HG02973 (cell line): ENCODE measurements at regions not wholly inside any gene's neighbourhood (a gene's known extent, or its start where the extent isn't known, plus 50 kb on each side); places are given as distances from the start of the nearest gene placed in this dataset.
"Not testable (repeated sequence)": the region's sequence is repeated elsewhere in the genome, so short reads cannot be mapped to it uniquely, and the experiment has no call there.

Experiments used
- ATAC-seq: cut with Tn5 transposase; IDR thresholded peaks from one replicate; pipeline ENCODE4 v1.9.1; 2021; ENCODE audit warnings: moderate library complexity; ENCODE audit not compliant: unreplicated experiment

GRCh38 chr5:17364987-17365810 is 132.8 kb upstream of the TAF11L2 start:
- ATAC-seq = no peak

GRCh38 chr5:17365811-17366138 is 132.3 kb upstream of the TAF11L2 start:
- no peak for ATAC-seq

GRCh38 chr5:17367256-17367840 is 130.7 kb upstream of the TAF11L2 start:
- ATAC-seq = no peak

- ATAC-seq = no peak
Observed at GRCh38 chr5:17370651-17371050, 127.4 kb upstream of the TAF11L2 start.

GRCh38 chr5:17373406-17373805 is 124.6 kb upstream of the TAF11L2 start:
- ATAC-seq = no peak

DNA sequence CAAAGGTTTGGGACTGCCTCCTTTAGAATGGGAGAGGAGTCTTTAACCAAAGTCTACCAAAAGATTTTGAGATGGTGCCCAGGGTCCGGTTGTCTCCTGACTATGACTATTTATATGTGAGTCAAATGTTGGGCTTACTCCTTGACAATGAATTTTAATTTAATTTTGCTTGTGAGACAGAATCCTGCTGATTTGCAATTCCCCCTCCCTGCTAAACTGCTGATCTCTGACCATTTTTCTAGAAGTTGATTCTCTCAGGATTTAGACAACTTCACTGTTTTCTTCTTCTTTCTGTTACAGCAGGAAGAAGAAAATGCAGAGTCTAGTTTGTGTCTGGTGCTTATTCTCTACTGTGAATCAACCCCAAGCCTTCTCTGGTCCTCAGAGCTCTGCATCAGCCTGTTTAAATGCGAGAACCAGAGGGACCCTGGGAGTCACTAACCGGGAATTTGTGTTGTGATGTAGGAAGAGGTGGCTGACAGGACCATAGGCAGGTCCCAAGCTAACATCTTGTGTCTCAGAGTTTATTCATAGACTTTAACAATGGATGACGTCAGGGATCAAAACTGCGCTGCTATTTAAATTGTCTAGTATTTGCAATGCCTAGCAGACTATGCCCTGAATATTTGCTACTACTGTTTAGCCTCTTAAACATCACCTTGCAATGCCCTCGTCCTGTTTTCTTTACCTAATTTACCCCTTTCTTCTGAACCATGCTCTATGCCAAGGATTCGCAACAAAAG is 124.0 kb upstream of the TAF11L2 start:
- ATAC-seq = no peak

- ATAC-seq = no peak
Observed at GRCh38 chr5:17374973-17375742, 122.9 kb upstream of the TAF11L2 start.

DNA sequence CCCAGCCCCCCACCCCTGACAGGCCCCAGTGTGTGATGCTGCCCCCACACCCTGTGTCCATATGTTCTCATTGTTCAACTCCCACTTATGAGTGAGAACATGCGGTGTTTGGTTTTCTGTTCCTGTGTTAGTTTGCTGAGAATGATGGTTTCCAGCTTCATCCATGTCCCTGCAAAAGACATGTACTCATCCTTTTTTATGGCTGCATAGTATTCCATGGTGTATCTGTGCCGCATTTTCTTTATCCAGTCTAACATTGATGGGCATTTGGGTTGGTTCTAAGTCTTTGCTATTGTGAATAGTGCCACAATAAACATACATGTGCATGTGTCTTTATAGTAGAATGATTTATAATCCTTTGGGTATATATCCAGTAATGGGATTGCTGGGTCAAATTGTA is 122.1 kb upstream of the TAF11L2 start:
- ATAC-seq = not testable (repeated sequence)

DNA sequence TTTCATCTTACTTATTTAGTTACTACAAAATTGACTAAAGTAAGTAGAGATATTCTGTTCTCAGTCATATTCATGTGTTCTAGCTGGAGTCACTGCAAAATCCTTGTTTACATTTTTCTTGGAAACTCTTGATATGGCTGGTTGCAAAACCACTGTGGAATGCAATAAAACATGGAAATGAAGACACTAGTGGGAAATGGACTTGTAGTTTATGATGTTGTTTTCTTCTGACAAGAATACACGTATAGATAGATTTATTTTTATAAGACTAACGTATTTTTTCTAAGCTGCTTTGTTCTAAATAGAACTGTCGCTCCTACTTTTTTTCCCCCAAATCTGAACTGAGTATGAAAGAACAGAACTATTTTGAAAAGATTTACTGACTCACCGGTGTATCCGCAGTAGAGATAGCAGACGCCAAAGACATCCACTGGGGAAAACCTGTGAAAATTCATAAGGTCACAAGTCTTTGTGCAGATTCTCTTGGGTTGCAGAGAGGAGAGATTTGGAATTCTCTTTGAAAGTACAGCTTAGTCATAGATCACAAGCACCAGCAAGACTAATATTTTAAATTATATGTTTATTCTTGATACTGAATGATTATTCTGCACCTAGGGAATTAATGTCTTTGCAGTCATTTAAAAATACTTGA is 119.6 kb upstream of the TAF11L2 start:
- no peak for ATAC-seq

GRCh38 chr5:17379100-17379951 is 118.7 kb upstream of the TAF11L2 start:
- no peak for ATAC-seq

- ATAC-seq = no peak
Observed at GRCh38 chr5:17381932-17382331, 116.1 kb upstream of the TAF11L2 start.

- ATAC-seq = no peak
Observed at GRCh38 chr5:17383526-17383925, 114.5 kb upstream of the TAF11L2 start.

DNA sequence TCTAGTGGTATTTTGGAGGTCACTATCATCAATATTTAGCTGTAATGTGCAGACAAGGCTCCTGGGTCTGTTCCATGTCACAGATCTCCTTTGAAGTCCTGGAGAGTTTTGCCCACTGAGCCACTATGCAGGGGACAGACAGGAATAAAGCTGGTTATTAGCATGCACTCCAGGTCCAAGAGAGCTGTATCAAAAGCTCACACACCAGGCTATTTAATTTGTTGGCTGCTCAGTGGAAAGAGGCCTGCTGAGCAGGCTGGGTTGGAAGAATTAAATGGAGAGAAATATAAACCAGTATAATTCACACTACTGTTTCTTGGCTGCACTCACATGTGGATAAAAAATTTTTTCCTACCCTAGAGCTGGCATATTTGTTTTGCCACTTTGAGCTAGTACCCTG is 113.8 kb upstream of the TAF11L2 start:
- no peak for ATAC-seq

DNA sequence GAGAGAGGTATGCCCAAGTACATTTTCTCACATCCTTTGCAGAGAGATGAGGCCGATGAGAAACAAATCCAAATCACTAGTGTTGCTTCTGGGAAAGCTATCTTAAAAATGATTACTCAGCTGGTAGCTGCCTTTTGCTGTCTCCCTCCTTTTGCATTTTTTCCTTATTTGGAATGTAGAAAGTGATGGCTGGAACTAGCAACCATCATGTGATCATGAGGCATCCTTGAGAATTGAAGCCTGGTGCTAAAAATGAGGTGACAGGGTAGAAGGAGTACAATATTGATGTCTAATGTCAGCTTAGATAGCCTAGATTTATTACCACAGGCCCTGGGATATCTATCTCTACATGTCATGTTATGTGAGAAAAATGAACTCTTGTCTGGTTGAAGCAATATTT is 109.3 kb upstream of the TAF11L2 start:
- ATAC-seq = no peak

GRCh38 chr5:17394086-17394485 is 103.9 kb upstream of the TAF11L2 start:
- no peak for ATAC-seq

GRCh38 chr5:17395106-17395880 is 102.7 kb upstream of the TAF11L2 start:
- no peak for ATAC-seq

GRCh38 chr5:17396247-17396646 is 101.8 kb upstream of the TAF11L2 start:
- no peak for ATAC-seq

DNA sequence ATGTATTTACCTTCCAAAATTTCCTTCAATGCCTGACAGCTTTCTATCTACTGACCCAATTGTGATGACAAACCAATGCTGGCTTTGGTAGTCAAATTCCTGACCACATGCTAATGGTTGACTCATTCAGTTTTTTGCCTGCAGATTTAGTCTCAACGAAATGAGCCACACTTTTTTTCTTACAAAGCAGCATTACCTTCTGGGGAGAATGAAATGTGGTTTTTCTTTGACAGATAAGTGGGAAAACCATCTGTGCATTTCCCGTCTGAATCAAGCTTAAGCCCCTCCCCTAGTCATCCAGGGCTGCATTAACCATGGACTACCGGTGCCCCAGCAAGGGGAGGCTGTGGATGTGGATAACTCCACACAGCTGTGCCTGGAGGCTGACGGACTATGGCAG is 99.6 kb upstream of the TAF11L2 start:
- no peak for ATAC-seq
